CD14-positive monocyte (primary cell): ENCODE measurements at regions not wholly inside any gene's neighbourhood (a gene's known extent, or its start where the extent isn't known, plus 50 kb on each side); places are given as distances from the start of the nearest gene placed in this dataset.

Experiments used
- DNase-seq, 3 donors: peaks; one replicate each; pipeline ENCODE4 v3.0.0-alpha.2; 2011 to 2022
- H2AFZ ChIP-seq: 2 replicates; pipeline ENCODE4 v1.6.0; 2012; ENCODE audit warnings: mild to moderate bottlenecking, low read depth, low read length, inconsistent platforms; ENCODE audit not compliant: insufficient read depth, poor library complexity, severe bottlenecking
- H3K27ac ChIP-seq, 2 donors: 1 replicate in 1 of 2; 2 replicates in 1 of 2; pipeline ENCODE4 v1.5.1; 2012 to 2013; ENCODE audit warnings: low read length in 2 of 2, control low read depth in 1 of 2, inconsistent platforms in 1 of 2, low read depth in 1 of 2, mild to moderate bottlenecking in 1 of 2
- H3K27me3 ChIP-seq, 2 donors: one replicate each; pipeline versions ENCODE4 v1.6.0 to v1.6.1; 2011 to 2013; ENCODE audit warnings: low read length in 2 of 2; ENCODE audit not compliant: control insufficient read depth in 2 of 2, insufficient read depth in 2 of 2
- H3K36me3 ChIP-seq, 2 donors: replicated peaks in 1 of 2; 1 replicate in 1 of 2; 2 replicates in 1 of 2; pipeline versions ENCODE4 v1.5.1 to v1.6.1; 2012 to 2013; ENCODE audit warnings: low read length in 2 of 2, control low read depth in 1 of 2, inconsistent platforms in 1 of 2, mild to moderate bottlenecking in 1 of 2; ENCODE audit not compliant: insufficient read depth in 2 of 2, control insufficient read depth in 1 of 2
- H3K4me1 ChIP-seq, 2 donors: 1 replicate in 1 of 2; 2 replicates in 1 of 2; pipeline versions ENCODE4 v1.5.1 to v1.6.1; 2012 to 2013; ENCODE audit warnings: low read length in 2 of 2, control low read depth in 1 of 2, inconsistent platforms in 1 of 2, mild to moderate bottlenecking in 1 of 2, moderate library complexity in 1 of 2; ENCODE audit not compliant: insufficient read depth in 2 of 2, control insufficient read depth in 1 of 2
- H3K4me2 ChIP-seq: replicated peaks from 2 replicates; pipeline ENCODE3; 2012; ENCODE audit warnings: low read length, moderate library complexity, mild to moderate bottlenecking; ENCODE audit not compliant: poor library complexity, severe bottlenecking; ENCODE audit errors: extremely low read depth
- H3K4me3 ChIP-seq, 3 experiments: fragments of 200-600 bp in 1 of 3; sonication (generic) in 1 of 3; replicated peaks in 1 of 3; 1 replicate in 2 of 3; 2 replicates in 1 of 3; pipeline ENCODE4 v1.5.1; 2011 to 2013; ENCODE audit warnings: low read length in 3 of 3, mild to moderate bottlenecking in 3 of 3, control low read depth in 2 of 3, low read depth in 2 of 3, inconsistent platforms in 1 of 3, moderate library complexity in 1 of 3
- H3K79me2 ChIP-seq: 2 replicates; pipeline ENCODE4 v1.6.0; 2012; ENCODE audit warnings: mild to moderate bottlenecking, control low read depth, inconsistent platforms, low read length, moderate library complexity; ENCODE audit not compliant: insufficient read depth
- H3K9ac ChIP-seq: 2 replicates; pipeline ENCODE4 v1.6.0; 2017; ENCODE audit warnings: low read length, mild to moderate bottlenecking; ENCODE audit not compliant: insufficient read depth, poor library complexity, severe bottlenecking
- H3K9me3 ChIP-seq, 2 donors: replicated peaks in 1 of 2; 1 replicate in 1 of 2; 2 replicates in 1 of 2; pipeline versions ENCODE4 v1.5.1 to v1.6.1; 2012 to 2013; ENCODE audit warnings: low read length in 2 of 2, control low read depth in 1 of 2; ENCODE audit not compliant: control insufficient read depth in 1 of 2, insufficient read depth in 1 of 2
- H4K20me1 ChIP-seq: 2 replicates; pipeline ENCODE4 v1.6.0; 2012; ENCODE audit warnings: mild to moderate bottlenecking, low read length, control low read depth, moderate library complexity; ENCODE audit not compliant: insufficient read depth
- H3K27ac Mint-ChIP-seq, 7 donors: one replicate each; pipeline ENCODE4 v1.8.0; 2020; ENCODE audit warnings: mild to moderate bottlenecking in 7 of 7, mixed read lengths in 7 of 7, moderate library complexity in 6 of 7, inconsistent platforms in 2 of 7
- H3K27me3 Mint-ChIP-seq, 3 donors: one replicate each; pipeline ENCODE4 v1.8.0; 2021 to 2022; ENCODE audit warnings: low read depth in 3 of 3, mild to moderate bottlenecking in 3 of 3, mixed read lengths in 3 of 3, moderate library complexity in 3 of 3, inconsistent platforms in 1 of 3
- H3K36me3 Mint-ChIP-seq, 2 donors: one replicate each; pipeline ENCODE4 v1.8.0; 2020; ENCODE audit warnings: mixed read lengths in 2 of 2, inconsistent platforms in 1 of 2, mild to moderate bottlenecking in 1 of 2
- H3K4me1 Mint-ChIP-seq: one replicate; pipeline ENCODE4 v1.8.0; 2020; ENCODE audit warnings: mild to moderate bottlenecking, mixed read lengths
- H3K4me3 Mint-ChIP-seq, 2 donors: one replicate each; pipeline ENCODE4 v1.8.0; 2020; ENCODE audit warnings: mild to moderate bottlenecking in 2 of 2, mixed read lengths in 2 of 2, moderate library complexity in 1 of 2
- H3K9me3 Mint-ChIP-seq, 7 donors: one replicate each; pipeline ENCODE4 v1.8.0; 2020 to 2022; ENCODE audit warnings: mixed read lengths in 7 of 7, mild to moderate bottlenecking in 6 of 7, moderate library complexity in 6 of 7, inconsistent platforms in 2 of 7
- CTCF ChIP-seq: fragments of 200-600 bp; IDR thresholded peaks from one replicate; pipeline ENCODE4 v1.8.0; 2022; ENCODE audit warnings: antibody characterized with exemption, mild to moderate bottlenecking
- WGBS: methylation state at CpG from one replicate; pipeline ENCODE4 v1.1.5; 2013; ENCODE audit warnings: missing lambda C conversion rate; ENCODE audit not compliant: insufficient coverage; 5-methylcytosine and 5-hydroxymethylcytosine counted together
- intact Hi-C, 2 donors: fragments of 100-400 bp; cut with micrococcal nuclease; formaldehyde crosslinking; loops; one replicate each; pipeline versions ENCODE4 v1.15.0 to v1.15.1; 2023

GRCh38 chr10:62907470-62908212 is 91.5 kb upstream of the EGR2 start:
- no peak overlapping the region for H3K9ac ChIP-seq
- no peaks in the 10 kb centered on the region for H3K36me3 ChIP-seq
- no peak overlapping the region for H3K4me3 ChIP-seq
- H3K27ac ChIP-seq: no peak overlapping the region
- H3K4me3 Mint-ChIP-seq: no peak overlapping the region
- peaks cover 5 to 10% (median 6%) of the 10 kb centered on the region in 3 donors for H3K27me3 Mint-ChIP-seq
- intact Hi-C loops: no loop called here
- no peak overlapping the region for H2AFZ ChIP-seq
- no peak overlapping the region for H3K4me2 ChIP-seq
- peak overlapping the region in 1 of 7 donors; percentile 21 for H3K27ac Mint-ChIP-seq
- DNase-seq: no peak
- H3K79me2 ChIP-seq: no peaks in the 10 kb centered on the region
- peaks cover 0 to 2% of the 10 kb centered on the region in 2 donors for H3K27me3 ChIP-seq
- no peaks in the 10 kb centered on the region for H3K36me3 Mint-ChIP-seq
- H3K4me1 Mint-ChIP-seq: no peaks in the 10 kb centered on the region
- H3K9me3 Mint-ChIP-seq: peaks cover 0 to 7% (median 3%) of the 10 kb centered on the region in 7 donors
- H4K20me1 ChIP-seq: no peaks in the 10 kb centered on the region
- TF ChIP-seq CTCF: no peak
- no peaks in the 10 kb centered on the region for H3K9me3 ChIP-seq
- H3K4me1 ChIP-seq: no peaks in the 10 kb centered on the region
- WGBS: 71% methylated on average over 1 of the region's 8 CpGs

DNA sequence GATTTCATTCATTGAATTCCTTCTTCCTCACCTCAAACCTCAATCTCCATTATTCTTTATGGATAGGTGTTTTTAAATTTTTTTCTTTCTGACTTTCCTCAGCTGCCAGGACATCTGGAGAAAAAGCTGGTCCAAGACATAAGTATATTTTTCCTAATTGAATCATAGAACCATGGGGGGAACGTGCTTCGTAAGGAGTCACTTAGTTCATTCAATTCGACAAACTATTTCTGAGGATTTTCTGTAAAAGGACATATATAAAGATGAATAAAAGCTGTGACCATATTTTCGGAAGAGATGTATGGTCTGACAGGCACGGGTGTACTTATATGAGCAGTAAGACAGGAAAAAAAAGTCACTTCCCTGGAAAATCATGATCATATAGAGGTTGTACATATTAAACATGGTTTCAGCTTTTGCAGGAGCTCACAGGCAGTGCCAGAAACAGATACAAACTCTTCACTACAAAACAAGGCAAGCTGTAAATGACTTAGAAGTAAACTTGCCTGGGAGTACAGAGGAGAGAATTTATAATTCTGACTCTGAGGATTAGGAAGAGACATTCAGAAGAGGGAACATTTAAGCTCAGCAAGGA is 88.2 kb upstream of the EGR2 start:
- Histone ChIP-seq H3K79me2 (no peaks in the 10 kb centered on the region), H3K27ac (no peak overlapping the region), H3K4me1 (no peaks in the 10 kb centered on the region), H4K20me1 (no peaks in the 10 kb centered on the region), H3K4me3 (no peak overlapping the region), H3K9me3 (no peaks in the 10 kb centered on the region), H3K4me2 (no peak overlapping the region), H3K9ac (no peak overlapping the region), H3K36me3 (no peaks in the 10 kb centered on the region), H3K27me3 (peaks cover 0 to 2% of the 10 kb centered on the region in 2 donors), H2AFZ (no peak overlapping the region)
- Mint-ChIP-seq H3K36me3 (no peaks in the 10 kb centered on the region), H3K4me1 (peaks cover 3% of the 10 kb centered on the region), H3K27me3 (peaks cover 3 to 10% (median 6%) of the 10 kb centered on the region in 3 donors), H3K27ac (no peak overlapping the region), H3K9me3 (peaks cover 1 to 10% (median 5%) of the 10 kb centered on the region in 7 donors), H3K4me3 (no peak overlapping the region)
- intact Hi-C loops: no loop called here
- TF ChIP-seq CTCF: no peak
- no CpG with 5 or more reads among the region's 5 CpGs for WGBS
- DNase-seq: no peak
